ENCODE measurements at regions not wholly inside any gene's neighbourhood (a gene's known extent, or its start where the extent isn't known, plus 50 kb on each side); places are given as distances from the start of the nearest gene placed in this dataset.
"Not testable (repeated sequence)": the region's sequence is repeated elsewhere in the genome, so short reads cannot be mapped to it uniquely, and the experiment has no call there.

DNA sequence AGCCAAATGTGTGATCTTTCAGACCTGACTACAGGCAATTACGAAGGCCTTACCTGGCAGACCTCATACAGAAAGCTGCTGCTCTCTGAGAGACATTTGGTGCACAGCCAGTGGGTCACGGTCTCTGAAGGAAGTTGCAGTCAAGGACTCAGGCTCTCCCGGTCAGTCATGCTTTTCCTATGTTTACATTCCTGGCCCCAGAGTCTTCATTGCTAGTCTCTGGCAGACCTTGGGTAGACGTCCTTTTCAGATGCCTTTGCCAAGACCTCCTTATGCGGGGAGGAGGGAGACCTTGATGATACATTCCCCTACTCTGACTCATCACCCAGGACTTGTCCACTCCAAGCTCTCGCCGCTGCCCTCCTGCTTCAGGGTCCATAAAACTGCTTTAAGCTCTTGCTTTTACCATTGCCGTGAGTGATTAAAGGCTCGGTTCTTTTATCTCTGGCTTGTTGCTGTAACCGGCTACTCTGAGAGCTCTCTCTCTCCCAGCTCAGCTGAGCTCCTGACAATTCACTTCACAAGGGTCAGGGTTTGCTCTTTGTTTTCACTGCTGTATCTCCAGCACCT is 62.0 kb upstream of the SLC35F5 start (continued):
- TF ChIP-seq ATF3 (IDR thresholded peaks at IDR 0.05) (peak; percentile 86), ATF3 (CRISPR knock-in tag; conservative IDR thresholded peaks at IDR 0.05) (0 out of 2 replicates have a peak, but pooled peaks have one; percentile 14), CXXC5 (CRISPR knock-in tag; IDR thresholded peaks at IDR 0.05) (0 out of 2 replicates have a peak, but pooled peaks have one; percentile 22), FOXK2 (conservative IDR thresholded peaks at IDR 0.05 in 1 of 2, IDR thresholded peaks at IDR 0.05 in 1 of 2; ENCODE audit: low read depth in 2 of 2) (peak; percentile 76 to 78; a peak in 3 of 4 replicates), TEAD4 (IDR thresholded peaks at IDR 0.05; ENCODE audit: low read length) (peak; percentile 51), TEAD4 (CRISPR knock-in tag; IDR thresholded peaks at IDR 0.05; ENCODE audit: borderline replicate concordance) (no peak), JUND (IDR thresholded peaks at IDR 0.05; ENCODE audit: borderline replicate concordance, low read depth, low read length) (peak; percentile 88), JUND (tag; IDR thresholded peaks at IDR 0.05; ENCODE audit: borderline replicate concordance, low read depth, low read length) (peak; percentile 90; the same call in 2 of the 3 replicates), SMARCA4 (IDR thresholded peaks at IDR 0.05) (peak; percentile 48; the same call in 1 of the 2 replicates), TEAD1 (CRISPR knock-in tag; IDR thresholded peaks at IDR 0.05) (peak in 1 of 2 experiments; percentile 40; a peak in 1 of 4 replicates), ZNF778 (CRISPR knock-in tag; IDR thresholded peaks at IDR 0.05) (no peak), ETV1 (tag; conservative IDR thresholded peaks at IDR 0.05; ENCODE audit: low read depth) (0 out of 2 replicates have a peak, but pooled peaks have one; percentile 8), RBBP5 (IDR thresholded peaks at IDR 0.05; ENCODE audit: borderline replicate concordance, insufficient read depth, low read length, poor library complexity, severe bottlenecking) (peak; percentile 28), PCBP2 (IDR thresholded peaks at IDR 0.05; ENCODE audit: low read depth, low read length, poor library complexity, severe bottlenecking) (no peak), ZKSCAN3 (CRISPR knock-in tag; IDR thresholded peaks at IDR 0.05) (no peak), ZNF444 (CRISPR knock-in tag; IDR thresholded peaks at IDR 0.05) (no peak), SNIP1 (IDR thresholded peaks at IDR 0.05; ENCODE audit: low read depth) (no peak)

- H3K27me3 ChIP-seq (ENCODE audit: control insufficient read depth in 2 of 2, insufficient read depth in 2 of 2, low read length in 2 of 2); BruUV-seq (replicated peaks); intact Hi-C loops (cut with micrococcal nuclease); H3K27ac ChIP-seq (ENCODE audit: extremely low read depth, low read depth, low read length); H3K79me2 ChIP-seq (ENCODE audit: control insufficient read depth, insufficient read depth, low read length); H4K20me1 ChIP-seq (replicated peaks; ENCODE audit: control insufficient read depth, insufficient read depth, low read length); DNase-seq (ENCODE audit: extremely low read depth in 1 of 4, low spot score in 3 of 4); H3K9me3 ChIP-seq (replicated peaks; ENCODE audit: control insufficient read depth, insufficient read depth, low read depth, low read length); ATAC-seq; H3K36me3 ChIP-seq (ENCODE audit: control insufficient read depth, insufficient read depth, low read length); CTCF ChIA-PET (ENCODE audit: low intra/inter-chr PET ratio); H3K9ac ChIP-seq (ENCODE audit: insufficient read depth in 1 of 2, low read depth in 2 of 2, low read length in 2 of 2); H3K4me3 ChIP-seq; in situ Hi-C loops (cut with MboI); FAIRE-seq; H3K9me1 ChIP-seq (ENCODE audit: control insufficient read depth, insufficient read depth, low read length); H3K4me2 ChIP-seq (ENCODE audit: insufficient read depth, low read length); H2AFZ ChIP-seq (ENCODE audit: low read depth, low read length): not testable (repeated sequence)
- POLR2A ChIA-PET, result interaction anchor here (0.7 kb wide), 1 partner anchor 75 kb away, joined by 3 read pairs; no protein-coding TSS in a partner anchor
- peaks cover 0 to 11% of the 10 kb centered on the region in 2 experiments; a peak in 3 of 5 replicates for H3K4me1 ChIP-seq (replicated peaks in 1 of 2; ENCODE audit: control insufficient read depth in 2 of 2, insufficient read depth in 2 of 2, low read length in 2 of 2)
- WGBS (ENCODE audit: insufficient coverage, low coverage, missing lambda C conversion rate), result 42% methylated on average over 3 of the region's 3 CpGs
These were observed 57.0 kb upstream of the SLC35F5 start for GRCh38 chr2:113813396-113813795.
